ENCODE measurements at regions not wholly inside any gene's neighbourhood (a gene's known extent, or its start where the extent isn't known, plus 50 kb on each side); places are given as distances from the start of the nearest gene placed in this dataset.

- Histone ChIP-seq H3K27ac (replicated peaks; ENCODE audit: low read length) (no peak overlapping the region), H2BK120ac (ENCODE audit: low read depth, low read length) (no peak overlapping the region), H2AFZ (ENCODE audit: low read length) (no peak overlapping the region), H3K14ac (ENCODE audit: low read length) (no peak overlapping the region), H3K9me3 (replicated peaks in 1 of 2; ENCODE audit: control insufficient read depth in 2 of 2, insufficient read depth in 1 of 2, low read depth in 1 of 2, low read length in 2 of 2) (no peaks in the 10 kb centered on the region), H4K91ac (ENCODE audit: low read depth, low read length, poor library complexity) (no peak overlapping the region), H3K18ac (ENCODE audit: low read length) (no peak overlapping the region), H4K8ac (ENCODE audit: low read depth, low read length) (no peak overlapping the region), H3K79me1 (ENCODE audit: low read depth, low read length) (no peaks in the 10 kb centered on the region), H3K4me1 (ENCODE audit: control insufficient read depth in 2 of 2, insufficient read depth in 1 of 2, low read depth in 1 of 2, low read length in 2 of 2) (no peaks in the 10 kb centered on the region), H3K36me3 (replicated peaks in 1 of 2; ENCODE audit: control insufficient read depth in 2 of 2, insufficient read depth in 2 of 2, low read length in 2 of 2) (no peaks in the 10 kb centered on the region), H3K4me2 (ENCODE audit: insufficient read depth, low read length, poor library complexity, severe bottlenecking) (no peak overlapping the region), H3K27me3 (ENCODE audit: control insufficient read depth in 3 of 3, insufficient read depth in 3 of 3, low read depth in 1 of 3, low read length in 3 of 3) (no peaks in the 10 kb centered on the region), H3K23ac (ENCODE audit: low read depth, low read length, poor library complexity) (no peak overlapping the region), H2BK5ac (ENCODE audit: low read length) (no peak overlapping the region), H2AK5ac (ENCODE audit: low read depth, low read length) (no peak overlapping the region), H2BK15ac (ENCODE audit: low read length) (no peak overlapping the region), H3K9ac (ENCODE audit: low read depth, low read length, poor library complexity) (no peak overlapping the region), H3K4me3 (ENCODE audit: low read length in 2 of 2) (no peak overlapping the region), H2BK12ac (ENCODE audit: low read length) (no peak overlapping the region), H3K4ac (ENCODE audit: low read length) (no peak overlapping the region)
- no peak for DNase-seq (ENCODE audit: low spot score)
- no CpG with 5 or more reads among the region's 3 CpGs for WGBS, 2 donors (ENCODE audit: extremely low coverage in 2 of 2, insufficient read length in 2 of 2, insufficient replicate concordance in 1 of 2)
Measured at GRCh38 chr12:24054416-24054815, 104.9 kb upstream of the SOX5 start.

- H4K91ac ChIP-seq (ENCODE audit: low read depth, low read length, poor library complexity) = no peak overlapping the region
- no peaks in the 10 kb centered on the region for H3K79me1 ChIP-seq (ENCODE audit: low read depth, low read length)
- WGBS, 2 donors (ENCODE audit: extremely low coverage in 2 of 2, insufficient read length in 2 of 2, insufficient replicate concordance in 1 of 2) = no CpG with 5 or more reads among the region's 3 CpGs
- no peak overlapping the region for H2BK15ac ChIP-seq (ENCODE audit: low read length)
- H3K27ac ChIP-seq (replicated peaks; ENCODE audit: low read length) = no peak overlapping the region
- H3K9ac ChIP-seq (ENCODE audit: low read depth, low read length, poor library complexity) = no peak overlapping the region
- H3K4ac ChIP-seq (ENCODE audit: low read length) = no peak overlapping the region
- no peak overlapping the region for H3K14ac ChIP-seq (ENCODE audit: low read length)
- no peak overlapping the region for H2BK12ac ChIP-seq (ENCODE audit: low read length)
- H3K36me3 ChIP-seq (replicated peaks in 1 of 2; ENCODE audit: control insufficient read depth in 2 of 2, insufficient read depth in 2 of 2, low read length in 2 of 2) = no peaks in the 10 kb centered on the region
- no peak overlapping the region for H3K4me3 ChIP-seq (ENCODE audit: low read length in 2 of 2)
- H3K4me1 ChIP-seq (ENCODE audit: control insufficient read depth in 2 of 2, insufficient read depth in 1 of 2, low read depth in 1 of 2, low read length in 2 of 2) = no peaks in the 10 kb centered on the region
- H2AFZ ChIP-seq (ENCODE audit: low read length) = no peak overlapping the region
- H3K18ac ChIP-seq (ENCODE audit: low read length) = no peak overlapping the region
- H3K23ac ChIP-seq (ENCODE audit: low read depth, low read length, poor library complexity) = no peak overlapping the region
- peaks cover 1 to 15% of the 10 kb centered on the region in 2 donors for H3K9me3 ChIP-seq (replicated peaks in 1 of 2; ENCODE audit: control insufficient read depth in 2 of 2, insufficient read depth in 1 of 2, low read depth in 1 of 2, low read length in 2 of 2)
- H4K8ac ChIP-seq (ENCODE audit: low read depth, low read length) = no peak overlapping the region
- no peaks in the 10 kb centered on the region for H3K27me3 ChIP-seq (ENCODE audit: control insufficient read depth in 3 of 3, insufficient read depth in 3 of 3, low read depth in 1 of 3, low read length in 3 of 3)
- H2AK5ac ChIP-seq (ENCODE audit: low read depth, low read length) = no peak overlapping the region
- H2BK120ac ChIP-seq (ENCODE audit: low read depth, low read length) = no peak overlapping the region
- H3K4me2 ChIP-seq (ENCODE audit: insufficient read depth, low read length, poor library complexity, severe bottlenecking) = no peak overlapping the region
- no peak overlapping the region for H2BK5ac ChIP-seq (ENCODE audit: low read length)
- no peak for DNase-seq (ENCODE audit: low spot score)
Measured at GRCh38 chr12:24049728-24050127, 100.3 kb upstream of the SOX5 start.

- no peaks in the 10 kb centered on the region for H3K36me3 ChIP-seq (replicated peaks in 1 of 2; ENCODE audit: control insufficient read depth in 2 of 2, insufficient read depth in 2 of 2, low read length in 2 of 2)
- no peak overlapping the region for H2AFZ ChIP-seq (ENCODE audit: low read length)
- no peak overlapping the region for H3K4me2 ChIP-seq (ENCODE audit: insufficient read depth, low read length, poor library complexity, severe bottlenecking)
- no peak overlapping the region for H3K27ac ChIP-seq (replicated peaks; ENCODE audit: low read length)
- no peaks in the 10 kb centered on the region for H3K79me1 ChIP-seq (ENCODE audit: low read depth, low read length)
- no peak overlapping the region for H2AK5ac ChIP-seq (ENCODE audit: low read depth, low read length)
- H3K23ac ChIP-seq (ENCODE audit: low read depth, low read length, poor library complexity) = no peak overlapping the region
- H2BK5ac ChIP-seq (ENCODE audit: low read length) = no peak overlapping the region
- H4K8ac ChIP-seq (ENCODE audit: low read depth, low read length) = no peak overlapping the region
- no peak overlapping the region for H3K4me3 ChIP-seq (ENCODE audit: low read length in 2 of 2)
- H3K4ac ChIP-seq (ENCODE audit: low read length) = no peak overlapping the region
- peaks cover 1 to 15% of the 10 kb centered on the region in 2 donors for H3K9me3 ChIP-seq (replicated peaks in 1 of 2; ENCODE audit: control insufficient read depth in 2 of 2, insufficient read depth in 1 of 2, low read depth in 1 of 2, low read length in 2 of 2)
- DNase-seq (ENCODE audit: low spot score) = no peak
- no peaks in the 10 kb centered on the region for H3K4me1 ChIP-seq (ENCODE audit: control insufficient read depth in 2 of 2, insufficient read depth in 1 of 2, low read depth in 1 of 2, low read length in 2 of 2)
- no peak overlapping the region for H2BK12ac ChIP-seq (ENCODE audit: low read length)
- no peak overlapping the region for H3K18ac ChIP-seq (ENCODE audit: low read length)
- H2BK15ac ChIP-seq (ENCODE audit: low read length) = no peak overlapping the region
- WGBS, 2 donors (ENCODE audit: extremely low coverage in 2 of 2, insufficient read length in 2 of 2, insufficient replicate concordance in 1 of 2) = no CpG with 5 or more reads among the region's 3 CpGs
- H2BK120ac ChIP-seq (ENCODE audit: low read depth, low read length) = no peak overlapping the region
- H3K14ac ChIP-seq (ENCODE audit: low read length) = no peak overlapping the region
- H3K27me3 ChIP-seq (ENCODE audit: control insufficient read depth in 3 of 3, insufficient read depth in 3 of 3, low read depth in 1 of 3, low read length in 3 of 3) = no peaks in the 10 kb centered on the region
- no peak overlapping the region for H4K91ac ChIP-seq (ENCODE audit: low read depth, low read length, poor library complexity)
- no peak overlapping the region for H3K9ac ChIP-seq (ENCODE audit: low read depth, low read length, poor library complexity)
Measured at GRCh38 chr12:24049101-24049500, 99.6 kb upstream of the SOX5 start.

GRCh38 chr12:24048446-24048845 is 99.0 kb upstream of the SOX5 start:
- Histone ChIP-seq H3K23ac (ENCODE audit: low read depth, low read length, poor library complexity) (no peak overlapping the region), H3K14ac (ENCODE audit: low read length) (no peak overlapping the region), H3K9me3 (replicated peaks in 1 of 2; ENCODE audit: control insufficient read depth in 2 of 2, insufficient read depth in 1 of 2, low read depth in 1 of 2, low read length in 2 of 2) (peaks cover 1 to 15% of the 10 kb centered on the region in 2 donors), H2AFZ (ENCODE audit: low read length) (no peak overlapping the region), H3K4me2 (ENCODE audit: insufficient read depth, low read length, poor library complexity, severe bottlenecking) (no peak overlapping the region), H3K27me3 (ENCODE audit: control insufficient read depth in 3 of 3, insufficient read depth in 3 of 3, low read depth in 1 of 3, low read length in 3 of 3) (no peaks in the 10 kb centered on the region), H4K91ac (ENCODE audit: low read depth, low read length, poor library complexity) (no peak overlapping the region), H3K4me3 (ENCODE audit: low read length in 2 of 2) (no peak overlapping the region), H3K9ac (ENCODE audit: low read depth, low read length, poor library complexity) (no peak overlapping the region), H3K36me3 (replicated peaks in 1 of 2; ENCODE audit: control insufficient read depth in 2 of 2, insufficient read depth in 2 of 2, low read length in 2 of 2) (no peaks in the 10 kb centered on the region), H2BK15ac (ENCODE audit: low read length) (no peak overlapping the region), H2BK120ac (ENCODE audit: low read depth, low read length) (no peak overlapping the region), H2BK12ac (ENCODE audit: low read length) (no peak overlapping the region), H3K79me1 (ENCODE audit: low read depth, low read length) (no peaks in the 10 kb centered on the region), H3K4me1 (ENCODE audit: control insufficient read depth in 2 of 2, insufficient read depth in 1 of 2, low read depth in 1 of 2, low read length in 2 of 2) (no peaks in the 10 kb centered on the region), H3K18ac (ENCODE audit: low read length) (no peak overlapping the region), H3K27ac (replicated peaks; ENCODE audit: low read length) (no peak overlapping the region), H4K8ac (ENCODE audit: low read depth, low read length) (no peak overlapping the region), H3K4ac (ENCODE audit: low read length) (no peak overlapping the region), H2BK5ac (ENCODE audit: low read length) (no peak overlapping the region), H2AK5ac (ENCODE audit: low read depth, low read length) (no peak overlapping the region)
- WGBS, 2 donors (ENCODE audit: extremely low coverage in 2 of 2, insufficient read length in 2 of 2, insufficient replicate concordance in 1 of 2) = no CpG with 5 or more reads among the region's 4 CpGs
- no peak for DNase-seq (ENCODE audit: low spot score)
